HG02571 (cell line): ENCODE measurements at regions not wholly inside any gene's neighbourhood (a gene's known extent, or its start where the extent isn't known, plus 50 kb on each side); places are given as distances from the start of the nearest gene placed in this dataset.
"Not testable (repeated sequence)": the region's sequence is repeated elsewhere in the genome, so short reads cannot be mapped to it uniquely, and the experiment has no call there.

Source experiments
- ATAC-seq: cut with Tn5 transposase; IDR thresholded peaks from one replicate; pipeline ENCODE4 v1.9.1; 2021; ENCODE audit warnings: mild to moderate bottlenecking, moderate library complexity; ENCODE audit not compliant: unreplicated experiment

- ATAC-seq, result no peak
These were observed 77.3 kb downstream of the PPCDC start for GRCh38 chr15:75100679-75101078.

GRCh38 chr15:75104804-75105557 lies 81.6 kb downstream of the PPCDC start:
- no peak for ATAC-seq

- no peak for ATAC-seq
These were observed 84.1 kb downstream of the PPCDC start for GRCh38 chr15:75107516-75107907.

- no peak for ATAC-seq
These were observed 84.8 kb downstream of the PPCDC start for GRCh38 chr15:75107908-75108838.

GRCh38 chr15:75109021-75109735 lies 85.8 kb downstream of the PPCDC start:
- no peak for ATAC-seq

GRCh38 chr15:75109736-75110130 lies 86.3 kb downstream of the PPCDC start:
- no peak for ATAC-seq

- ATAC-seq, result no peak
These were observed 89.0 kb downstream of the PPCDC start for GRCh38 chr15:75112278-75112847.

- peak; percentile 57 for ATAC-seq
These were observed 88.7 kb upstream of the C15orf39 start for GRCh38 chr15:75112848-75113492.

- no peak for ATAC-seq
These were observed 87.4 kb upstream of the C15orf39 start for GRCh38 chr15:75114327-75114726.

- no peak for ATAC-seq
These were observed 86.9 kb upstream of the C15orf39 start for GRCh38 chr15:75114796-75115195.

GRCh38 chr15:75115411-75115913 lies 86.2 kb upstream of the C15orf39 start:
- not testable (repeated sequence) for ATAC-seq

- ATAC-seq, result not testable (repeated sequence)
These were observed 85.5 kb upstream of the C15orf39 start for GRCh38 chr15:75116143-75116542.

- ATAC-seq, result no peak
These were observed 83.7 kb upstream of the C15orf39 start for GRCh38 chr15:75117993-75118392.

- not testable (repeated sequence) for ATAC-seq
These were observed 82.4 kb upstream of the C15orf39 start for GRCh38 chr15:75119312-75119711.

- no peak for ATAC-seq
These were observed 80.2 kb upstream of the C15orf39 start for GRCh38 chr15:75121491-75121890.

- no peak for ATAC-seq
These were observed 78.3 kb upstream of the C15orf39 start for GRCh38 chr15:75123395-75123794.

- not testable (repeated sequence) for ATAC-seq
These were observed 77.4 kb upstream of the C15orf39 start for GRCh38 chr15:75124278-75124677.

GRCh38 chr15:75125935-75126334 lies 75.7 kb upstream of the C15orf39 start:
- ATAC-seq, result no peak

GRCh38 chr15:75126864-75127580 lies 74.7 kb upstream of the C15orf39 start:
- no peak for ATAC-seq

GRCh38 chr15:75129788-75130187 lies 71.9 kb upstream of the C15orf39 start:
- ATAC-seq, result no peak
